Parathyroid adenoma (tissue), 2 donors: ENCODE measurements at regions not wholly inside any gene's neighbourhood (a gene's known extent, or its start where the extent isn't known, plus 50 kb on each side); places are given as distances from the start of the nearest gene placed in this dataset.

Source experiments
- H2AFZ ChIP-seq: fragments of 300-600 bp; sonication (generic); one replicate; pipeline ENCODE4 v1.7.0; 2017; ENCODE audit warnings: antibody characterized with exemption, mild to moderate bottlenecking
- H3K27ac ChIP-seq: fragments of 300-600 bp; sonication (generic); one replicate; pipeline ENCODE4 v1.7.0; 2017
- H3K27me3 ChIP-seq: fragments of 300-600 bp; sonication (generic); one replicate; pipeline ENCODE4 v1.7.0; 2017; ENCODE audit warnings: low read length; ENCODE audit not compliant: control insufficient read depth, insufficient read depth
- H3K36me3 ChIP-seq: fragments of 300-600 bp; sonication (generic); one replicate; pipeline ENCODE4 v1.7.0; 2017; ENCODE audit warnings: low read length; ENCODE audit not compliant: control insufficient read depth, insufficient read depth
- H3K4me1 ChIP-seq: fragments of 300-600 bp; sonication (generic); one replicate; pipeline ENCODE4 v1.7.0; 2017; ENCODE audit warnings: control low read depth
- H3K4me2 ChIP-seq: fragments of 300-600 bp; sonication (generic); one replicate; pipeline ENCODE4 v1.7.0; 2017; ENCODE audit warnings: low read length
- H3K4me3 ChIP-seq: fragments of 300-600 bp; sonication (generic); one replicate; pipeline ENCODE4 v1.7.0; 2017; ENCODE audit warnings: low read depth, low read length
- H3K79me2 ChIP-seq: fragments of 300-600 bp; sonication (generic); one replicate; pipeline ENCODE4 v1.7.0; 2017; ENCODE audit warnings: control low read depth
- H3K9ac ChIP-seq: fragments of 300-600 bp; sonication (generic); one replicate; pipeline ENCODE4 v1.7.0; 2017; ENCODE audit warnings: mild to moderate bottlenecking
- H3K9me3 ChIP-seq: fragments of 300-600 bp; sonication (generic); one replicate; pipeline ENCODE4 v1.7.0; 2017; ENCODE audit warnings: low read length; ENCODE audit not compliant: control insufficient read depth
- TF ChIP-seq, protein P1 (sequence below): fragments of 300-600 bp; sonication (generic); IDR thresholded peaks from one replicate; pipeline ENCODE4 v1.7.0; 2017; ENCODE audit warnings: antibody characterized with exemption, mild to moderate bottlenecking
- donor health status: primary hyperparathyroidism.

DNA sequence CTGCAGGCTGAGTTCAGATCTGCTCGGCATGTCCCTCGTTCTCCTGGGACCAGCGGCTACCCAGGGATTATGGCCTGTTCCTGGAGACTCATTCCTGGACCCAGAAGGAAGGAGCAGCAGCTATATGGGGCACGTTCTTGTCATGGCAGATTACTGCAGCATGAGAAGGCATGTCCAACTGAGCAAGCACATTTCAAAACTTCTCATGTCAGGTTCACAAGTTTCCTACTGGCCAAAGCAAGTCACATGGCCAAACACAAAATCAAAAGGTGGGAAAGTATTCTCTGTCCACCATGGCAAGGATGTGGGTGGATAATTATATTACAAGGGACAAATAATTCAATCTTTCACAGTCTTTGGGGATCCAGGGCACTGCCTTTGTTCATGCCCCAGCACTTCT, 71.9 kb upstream of the C15orf39 start:
- H3K4me2 ChIP-seq: no peak overlapping the region
- no peaks in the 10 kb centered on the region for H3K79me2 ChIP-seq
- H3K27me3 ChIP-seq: no peaks in the 10 kb centered on the region
- no peaks in the 10 kb centered on the region for H3K4me1 ChIP-seq
- no peaks in the 10 kb centered on the region for H3K9me3 ChIP-seq
- no peak overlapping the region for H3K9ac ChIP-seq
- TF ChIP-seq, protein P1, sequence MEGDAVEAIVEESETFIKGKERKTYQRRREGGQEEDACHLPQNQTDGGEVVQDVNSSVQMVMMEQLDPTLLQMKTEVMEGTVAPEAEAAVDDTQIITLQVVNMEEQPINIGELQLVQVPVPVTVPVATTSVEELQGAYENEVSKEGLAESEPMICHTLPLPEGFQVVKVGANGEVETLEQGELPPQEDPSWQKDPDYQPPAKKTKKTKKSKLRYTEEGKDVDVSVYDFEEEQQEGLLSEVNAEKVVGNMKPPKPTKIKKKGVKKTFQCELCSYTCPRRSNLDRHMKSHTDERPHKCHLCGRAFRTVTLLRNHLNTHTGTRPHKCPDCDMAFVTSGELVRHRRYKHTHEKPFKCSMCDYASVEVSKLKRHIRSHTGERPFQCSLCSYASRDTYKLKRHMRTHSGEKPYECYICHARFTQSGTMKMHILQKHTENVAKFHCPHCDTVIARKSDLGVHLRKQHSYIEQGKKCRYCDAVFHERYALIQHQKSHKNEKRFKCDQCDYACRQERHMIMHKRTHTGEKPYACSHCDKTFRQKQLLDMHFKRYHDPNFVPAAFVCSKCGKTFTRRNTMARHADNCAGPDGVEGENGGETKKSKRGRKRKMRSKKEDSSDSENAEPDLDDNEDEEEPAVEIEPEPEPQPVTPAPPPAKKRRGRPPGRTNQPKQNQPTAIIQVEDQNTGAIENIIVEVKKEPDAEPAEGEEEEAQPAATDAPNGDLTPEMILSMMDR: no peak
- H3K27ac ChIP-seq: no peak overlapping the region
- H3K4me3 ChIP-seq: no peak overlapping the region
- H2AFZ ChIP-seq: no peak overlapping the region
- H3K36me3 ChIP-seq: no peaks in the 10 kb centered on the region

DNA sequence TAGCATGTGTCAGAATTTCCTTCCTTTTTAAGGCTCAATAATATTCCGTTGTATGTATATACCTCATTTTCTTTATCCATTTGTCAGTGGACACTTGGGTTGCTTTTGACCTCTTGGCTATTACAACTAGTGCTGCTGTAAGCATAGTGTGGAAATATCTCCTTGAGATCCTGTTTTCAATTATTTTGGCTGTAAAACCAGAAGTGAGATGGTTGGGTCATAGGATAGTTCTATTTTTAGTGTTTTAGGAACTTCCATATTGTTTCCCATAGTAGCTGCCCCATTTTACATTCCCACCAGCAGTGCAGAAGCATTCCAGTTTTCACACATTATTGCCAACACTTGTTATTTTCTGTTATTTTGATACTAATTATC, 70.4 kb upstream of the C15orf39 start:
- Histone ChIP-seq H3K9me3 (no peaks in the 10 kb centered on the region), H3K27ac (no peak overlapping the region), H3K9ac (no peak overlapping the region), H3K36me3 (no peaks in the 10 kb centered on the region), H3K27me3 (no peaks in the 10 kb centered on the region), H3K4me1 (no peaks in the 10 kb centered on the region), H2AFZ (no peak overlapping the region), H3K4me2 (no peak overlapping the region), H3K4me3 (no peak overlapping the region), H3K79me2 (no peaks in the 10 kb centered on the region)
- TF ChIP-seq, protein P1: no peak

DNA sequence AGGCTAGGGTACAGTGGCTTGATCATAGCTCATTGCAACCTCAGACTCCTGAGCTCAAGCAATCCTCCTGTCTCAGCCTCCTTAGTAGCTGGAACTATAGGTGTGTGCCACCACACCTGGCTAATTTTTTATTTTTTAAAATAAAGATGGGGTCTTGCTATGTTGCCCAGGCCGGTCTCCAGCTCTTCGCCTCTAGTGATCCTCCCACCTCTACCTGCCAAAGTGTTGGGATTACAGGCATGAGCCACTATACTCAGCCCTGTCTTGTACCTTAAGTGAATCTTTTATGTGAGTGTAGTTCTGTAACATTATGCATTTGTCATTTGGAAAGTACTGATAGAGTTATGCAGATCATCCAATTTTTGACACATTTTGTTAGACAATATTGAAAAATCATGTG, 66.9 kb upstream of the C15orf39 start:
- H3K9me3 ChIP-seq: no peaks in the 10 kb centered on the region
- H3K79me2 ChIP-seq: no peaks in the 10 kb centered on the region
- no peaks in the 10 kb centered on the region for H3K4me1 ChIP-seq
- no peak overlapping the region for H3K4me2 ChIP-seq
- H3K27ac ChIP-seq: no peak overlapping the region
- H3K27me3 ChIP-seq: no peaks in the 10 kb centered on the region
- no peaks in the 10 kb centered on the region for H3K36me3 ChIP-seq
- H3K9ac ChIP-seq: no peak overlapping the region
- TF ChIP-seq, protein P1: no peak
- H2AFZ ChIP-seq: no peak overlapping the region
- no peak overlapping the region for H3K4me3 ChIP-seq

DNA sequence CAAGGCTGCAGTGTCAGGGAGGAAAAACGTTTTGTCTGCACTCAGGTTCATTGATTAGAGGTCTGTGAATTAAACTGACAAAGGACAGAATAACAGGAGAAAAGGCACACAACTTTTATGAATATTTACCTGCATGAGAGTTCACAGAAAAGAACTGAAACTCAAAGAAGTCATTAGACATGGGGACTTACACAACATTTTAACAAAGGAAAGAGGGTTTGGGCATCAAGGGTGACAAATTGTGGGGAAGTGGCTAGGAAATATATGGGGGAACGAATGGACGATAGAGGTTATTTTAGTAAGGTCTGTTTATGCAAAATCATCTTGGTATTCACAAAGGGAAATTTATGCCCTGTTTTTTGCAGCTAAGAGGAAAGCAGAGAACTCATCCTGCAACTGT, 65.6 kb upstream of the C15orf39 start:
- Histone ChIP-seq H3K36me3 (no peaks in the 10 kb centered on the region), H3K9me3 (no peaks in the 10 kb centered on the region), H3K27me3 (no peaks in the 10 kb centered on the region), H3K27ac (no peak overlapping the region), H2AFZ (no peak overlapping the region), H3K9ac (no peak overlapping the region), H3K4me1 (no peaks in the 10 kb centered on the region), H3K4me2 (no peak overlapping the region), H3K4me3 (no peak overlapping the region), H3K79me2 (no peaks in the 10 kb centered on the region)
- TF ChIP-seq, protein P1: no peak

DNA sequence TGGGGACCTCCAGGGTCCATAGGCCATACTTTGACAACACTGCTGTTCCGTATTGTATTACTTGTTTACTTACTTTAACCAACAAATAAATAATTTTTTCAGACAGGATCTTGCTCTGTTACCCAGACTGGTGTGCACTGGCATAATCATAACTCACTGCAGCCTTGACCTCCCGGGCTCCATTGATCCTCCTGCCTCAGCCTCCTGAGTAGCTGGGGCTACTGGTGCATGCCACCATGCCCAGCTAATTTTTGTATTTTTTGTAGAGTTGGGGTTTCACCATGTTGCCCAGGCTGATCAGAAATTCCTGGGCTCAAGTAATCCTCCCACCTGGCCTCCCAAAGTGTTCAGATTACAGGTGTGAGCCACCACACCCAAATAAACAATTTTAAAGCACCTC, 64.9 kb upstream of the C15orf39 start:
- Histone ChIP-seq H3K79me2 (no peaks in the 10 kb centered on the region), H3K27ac (no peak overlapping the region), H3K27me3 (no peaks in the 10 kb centered on the region), H2AFZ (no peak overlapping the region), H3K36me3 (no peaks in the 10 kb centered on the region), H3K4me2 (no peak overlapping the region), H3K9me3 (no peaks in the 10 kb centered on the region), H3K9ac (no peak overlapping the region), H3K4me3 (no peak overlapping the region), H3K4me1 (no peaks in the 10 kb centered on the region)
- TF ChIP-seq, protein P1: no peak
